ENCODE measurements at regions not wholly inside any gene's neighbourhood (a gene's known extent, or its start where the extent isn't known, plus 50 kb on each side); places are given as distances from the start of the nearest gene placed in this dataset.

DNA sequence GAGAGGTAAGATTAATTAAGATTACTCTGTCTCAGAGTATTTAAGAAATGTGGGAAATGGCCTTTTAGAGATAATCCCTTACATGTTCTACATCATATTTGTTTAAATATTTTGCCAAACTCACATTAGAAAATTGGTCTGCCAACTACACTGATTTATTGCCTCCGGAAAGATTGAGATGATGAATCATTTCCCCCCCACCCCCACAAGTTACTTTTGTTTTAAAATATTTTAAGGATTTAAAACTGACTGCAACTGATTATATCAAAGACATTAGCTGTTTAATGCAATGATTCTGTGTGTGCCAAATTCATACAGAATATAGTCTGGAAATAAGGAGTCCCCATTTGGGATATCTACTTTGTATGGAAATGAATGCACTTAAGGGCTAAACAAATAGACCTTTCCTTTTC is 674.4 kb downstream of the PRR16 start:
- TF ChIP-seq, protein P1, sequence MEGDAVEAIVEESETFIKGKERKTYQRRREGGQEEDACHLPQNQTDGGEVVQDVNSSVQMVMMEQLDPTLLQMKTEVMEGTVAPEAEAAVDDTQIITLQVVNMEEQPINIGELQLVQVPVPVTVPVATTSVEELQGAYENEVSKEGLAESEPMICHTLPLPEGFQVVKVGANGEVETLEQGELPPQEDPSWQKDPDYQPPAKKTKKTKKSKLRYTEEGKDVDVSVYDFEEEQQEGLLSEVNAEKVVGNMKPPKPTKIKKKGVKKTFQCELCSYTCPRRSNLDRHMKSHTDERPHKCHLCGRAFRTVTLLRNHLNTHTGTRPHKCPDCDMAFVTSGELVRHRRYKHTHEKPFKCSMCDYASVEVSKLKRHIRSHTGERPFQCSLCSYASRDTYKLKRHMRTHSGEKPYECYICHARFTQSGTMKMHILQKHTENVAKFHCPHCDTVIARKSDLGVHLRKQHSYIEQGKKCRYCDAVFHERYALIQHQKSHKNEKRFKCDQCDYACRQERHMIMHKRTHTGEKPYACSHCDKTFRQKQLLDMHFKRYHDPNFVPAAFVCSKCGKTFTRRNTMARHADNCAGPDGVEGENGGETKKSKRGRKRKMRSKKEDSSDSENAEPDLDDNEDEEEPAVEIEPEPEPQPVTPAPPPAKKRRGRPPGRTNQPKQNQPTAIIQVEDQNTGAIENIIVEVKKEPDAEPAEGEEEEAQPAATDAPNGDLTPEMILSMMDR (IDR thresholded peaks at IDR 0.05), result no peak
- no peak for TF ChIP-seq POLR2A (IDR thresholded peaks at IDR 0.05)
- no peak for TF ChIP-seq POLR2AphosphoS5 (IDR thresholded peaks at IDR 0.05)
